ENCODE measurements at regions not wholly inside any gene's neighbourhood (a gene's known extent, or its start where the extent isn't known, plus 50 kb on each side); places are given as distances from the start of the nearest gene placed in this dataset.

DNA sequence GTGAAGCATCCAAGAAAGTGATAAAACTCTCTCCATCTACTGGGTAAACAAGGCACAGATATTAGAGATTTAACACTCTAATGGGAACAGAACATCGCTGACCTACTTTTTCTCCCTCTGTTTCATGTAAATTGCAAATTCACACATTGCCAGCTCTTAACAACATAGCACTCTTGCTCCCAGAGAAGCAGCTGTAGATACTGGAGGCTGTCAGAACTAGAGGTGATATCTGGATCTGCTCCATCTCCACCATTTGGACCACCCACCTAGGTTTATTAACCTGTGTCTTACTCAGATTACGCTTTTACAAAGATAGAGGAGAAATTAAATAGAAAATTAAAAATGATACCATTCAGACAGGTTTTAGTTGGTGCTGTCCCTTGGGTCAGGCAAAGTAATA, 289.1 kb upstream of the CRBN start:
- TF ChIP-seq, protein P1, sequence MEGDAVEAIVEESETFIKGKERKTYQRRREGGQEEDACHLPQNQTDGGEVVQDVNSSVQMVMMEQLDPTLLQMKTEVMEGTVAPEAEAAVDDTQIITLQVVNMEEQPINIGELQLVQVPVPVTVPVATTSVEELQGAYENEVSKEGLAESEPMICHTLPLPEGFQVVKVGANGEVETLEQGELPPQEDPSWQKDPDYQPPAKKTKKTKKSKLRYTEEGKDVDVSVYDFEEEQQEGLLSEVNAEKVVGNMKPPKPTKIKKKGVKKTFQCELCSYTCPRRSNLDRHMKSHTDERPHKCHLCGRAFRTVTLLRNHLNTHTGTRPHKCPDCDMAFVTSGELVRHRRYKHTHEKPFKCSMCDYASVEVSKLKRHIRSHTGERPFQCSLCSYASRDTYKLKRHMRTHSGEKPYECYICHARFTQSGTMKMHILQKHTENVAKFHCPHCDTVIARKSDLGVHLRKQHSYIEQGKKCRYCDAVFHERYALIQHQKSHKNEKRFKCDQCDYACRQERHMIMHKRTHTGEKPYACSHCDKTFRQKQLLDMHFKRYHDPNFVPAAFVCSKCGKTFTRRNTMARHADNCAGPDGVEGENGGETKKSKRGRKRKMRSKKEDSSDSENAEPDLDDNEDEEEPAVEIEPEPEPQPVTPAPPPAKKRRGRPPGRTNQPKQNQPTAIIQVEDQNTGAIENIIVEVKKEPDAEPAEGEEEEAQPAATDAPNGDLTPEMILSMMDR (IDR thresholded peaks at IDR 0.05) = no peak
- TF ChIP-seq POLR2A (IDR thresholded peaks at IDR 0.05; ENCODE audit: low read depth) (no peak), POLR2AphosphoS5 (IDR thresholded peaks at IDR 0.05) (no peak)
